ENCODE measurements at regions not wholly inside any gene's neighbourhood (a gene's known extent, or its start where the extent isn't known, plus 50 kb on each side); places are given as distances from the start of the nearest gene placed in this dataset.

DNA sequence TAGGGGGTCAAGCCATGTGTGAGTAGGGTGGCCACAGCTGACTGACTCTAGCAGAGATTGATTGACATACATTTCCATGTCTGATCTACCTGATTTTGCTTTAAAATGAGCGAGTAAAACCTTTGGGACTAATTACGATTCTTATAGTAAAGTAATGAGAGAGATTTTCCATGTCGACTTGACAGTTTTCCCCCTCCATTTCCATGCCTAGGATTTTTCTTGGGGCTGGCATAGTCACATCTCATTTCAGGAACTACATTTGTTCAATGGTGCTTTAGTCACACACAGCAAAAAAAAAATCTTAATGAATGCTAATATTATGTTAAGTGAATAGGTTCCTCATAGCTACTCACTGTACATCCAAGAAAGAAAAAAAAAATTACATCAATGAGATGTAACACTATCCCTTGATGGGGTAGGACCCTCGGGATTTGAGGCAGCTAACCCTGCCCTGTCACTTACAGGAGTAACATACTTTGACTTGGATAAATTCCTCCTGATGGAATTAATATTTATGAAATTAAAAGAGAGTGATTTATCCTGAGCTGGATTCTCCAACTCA, 690.9 kb downstream of the TDRD15 start:
- Histone ChIP-seq H3K27me3 (no peaks in the 10 kb centered on the region), H3K36me3 (no peaks in the 10 kb centered on the region), H3K4me1 (no peaks in the 10 kb centered on the region), H3K4me3 (no peak overlapping the region), H3K27ac (no peak overlapping the region), H3K9me3 (no peaks in the 10 kb centered on the region)
- intact Hi-C loops (cut with DNase I; ENCODE audit: low total_unique reads), result no loop called here
- in situ Hi-C loops (cut with MboI; ENCODE audit: low sequenced_read_pairs in 4 of 4), result no loop called here
- no peak for DNase-seq
- TF ChIP-seq POLR2A (IDR thresholded peaks at IDR 0.05), result no peak
- TF ChIP-seq CTCF (IDR thresholded peaks at IDR 0.05 in 4 of 5, conservative IDR thresholded peaks at IDR 0.05 in 1 of 5), result no peak
- no peak for ATAC-seq

- H3K4me3 ChIP-seq, result no peak overlapping the region
- no peaks in the 10 kb centered on the region for H3K9me3 ChIP-seq
- in situ Hi-C loops (cut with MboI; ENCODE audit: low sequenced_read_pairs in 4 of 4), result no loop called here
- intact Hi-C loops (cut with DNase I; ENCODE audit: low total_unique reads), result no loop called here
- H3K27me3 ChIP-seq, result no peaks in the 10 kb centered on the region
- TF ChIP-seq POLR2A (IDR thresholded peaks at IDR 0.05), result no peak
- no peaks in the 10 kb centered on the region for H3K36me3 ChIP-seq
- ATAC-seq (no peak), DNase-seq (no peak)
- H3K27ac ChIP-seq, result no peak overlapping the region
- peaks cover 0 to 6% of the 10 kb centered on the region in 2 donors for H3K4me1 ChIP-seq
Observed at GRCh38 chr2:21818212-21818795, 694.5 kb downstream of the TDRD15 start.

DNA sequence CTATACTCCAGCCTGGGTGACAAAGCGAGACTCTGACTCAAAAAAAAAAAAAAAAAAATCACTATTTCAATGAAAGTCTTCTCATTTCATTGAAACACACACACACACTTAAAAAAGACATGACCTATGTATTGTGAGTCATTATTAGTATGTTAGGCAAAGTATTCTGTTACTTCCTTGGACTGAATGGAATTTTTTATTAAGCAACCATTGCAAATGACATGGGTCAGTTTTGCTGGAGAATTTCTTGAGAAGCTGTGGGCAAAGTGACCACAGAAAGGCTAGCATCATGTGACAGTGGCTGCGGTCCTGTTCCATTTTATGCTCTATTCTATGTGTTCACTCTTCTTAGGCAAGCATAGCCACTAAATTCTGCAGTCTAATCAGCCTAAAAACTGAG, 695.7 kb downstream of the TDRD15 start:
- in situ Hi-C loops (cut with MboI; ENCODE audit: low sequenced_read_pairs in 4 of 4), result no loop called here
- H3K9me3 ChIP-seq, result no peaks in the 10 kb centered on the region
- H3K27me3 ChIP-seq, result no peaks in the 10 kb centered on the region
- no peak overlapping the region for H3K27ac ChIP-seq
- H3K4me3 ChIP-seq, result no peak overlapping the region
- DNase-seq (no peak), ATAC-seq (no peak)
- intact Hi-C loops (cut with DNase I; ENCODE audit: low total_unique reads), result no loop called here
- no peak for TF ChIP-seq CTCF (IDR thresholded peaks at IDR 0.05 in 4 of 5, conservative IDR thresholded peaks at IDR 0.05 in 1 of 5)
- no peak for TF ChIP-seq POLR2A (IDR thresholded peaks at IDR 0.05)
- H3K4me1 ChIP-seq, result peaks cover 0 to 6% of the 10 kb centered on the region in 2 donors
- no peaks in the 10 kb centered on the region for H3K36me3 ChIP-seq

- ATAC-seq (no peak), DNase-seq (no peak)
- TF ChIP-seq POLR2A (IDR thresholded peaks at IDR 0.05) (no peak), CTCF (IDR thresholded peaks at IDR 0.05 in 4 of 5, conservative IDR thresholded peaks at IDR 0.05 in 1 of 5) (no peak)
- no peaks in the 10 kb centered on the region for H3K36me3 ChIP-seq
- H3K4me3 ChIP-seq, result no peak overlapping the region
- H3K27me3 ChIP-seq, result no peaks in the 10 kb centered on the region
- intact Hi-C loops (cut with DNase I; ENCODE audit: low total_unique reads) (no loop called here), in situ Hi-C loops (cut with MboI; ENCODE audit: low sequenced_read_pairs in 4 of 4) (no loop called here)
- H3K4me1 ChIP-seq, result peaks cover 0 to 6% of the 10 kb centered on the region in 2 donors
- H3K27ac ChIP-seq, result no peak overlapping the region
- no peaks in the 10 kb centered on the region for H3K9me3 ChIP-seq
Observed at GRCh38 chr2:21820271-21820670, 696.5 kb downstream of the TDRD15 start.

DNA sequence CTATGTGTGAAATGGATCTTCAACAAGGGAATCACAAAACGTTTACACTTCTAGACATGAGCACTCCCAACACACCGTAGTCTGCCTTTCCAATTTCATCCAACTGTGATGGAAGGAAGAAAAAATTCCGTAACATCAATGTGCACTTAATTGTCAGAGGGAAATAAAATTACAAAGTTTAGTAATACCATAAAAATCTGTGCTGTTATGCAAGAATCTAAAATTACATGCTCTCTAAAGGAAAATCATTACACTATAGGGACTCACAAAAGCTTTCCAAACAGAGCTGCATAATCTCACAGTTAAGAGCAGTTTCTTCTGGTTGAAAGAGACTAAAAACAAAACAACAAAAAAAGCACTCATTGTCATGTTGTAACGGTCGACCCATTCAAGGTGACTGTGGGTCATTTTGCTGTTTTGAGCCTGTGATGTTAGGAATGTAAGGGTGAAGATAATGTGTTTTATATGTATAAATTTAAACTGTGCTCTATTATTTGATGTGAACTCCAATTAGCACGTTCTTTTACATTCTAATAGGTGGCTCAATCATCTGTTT, 698.0 kb downstream of the TDRD15 start:
- DNase-seq (no peak), ATAC-seq (no peak)
- Histone ChIP-seq H3K36me3 (no peaks in the 10 kb centered on the region), H3K4me3 (no peak overlapping the region), H3K9me3 (no peaks in the 10 kb centered on the region), H3K27me3 (no peaks in the 10 kb centered on the region), H3K4me1 (peaks cover 0 to 6% of the 10 kb centered on the region in 2 donors), H3K27ac (no peak overlapping the region)
- intact Hi-C loops (cut with DNase I; ENCODE audit: low total_unique reads) (no loop called here), in situ Hi-C loops (cut with MboI; ENCODE audit: low sequenced_read_pairs in 4 of 4) (no loop called here)
- TF ChIP-seq POLR2A (IDR thresholded peaks at IDR 0.05), result no peak
- no peak for TF ChIP-seq CTCF (IDR thresholded peaks at IDR 0.05 in 4 of 5, conservative IDR thresholded peaks at IDR 0.05 in 1 of 5)

Data from gastrocnemius medialis (tissue), 4 donors.